ENCODE measurements at regions not wholly inside any gene's neighbourhood (a gene's known extent, or its start where the extent isn't known, plus 50 kb on each side); places are given as distances from the start of the nearest gene placed in this dataset.

DNA sequence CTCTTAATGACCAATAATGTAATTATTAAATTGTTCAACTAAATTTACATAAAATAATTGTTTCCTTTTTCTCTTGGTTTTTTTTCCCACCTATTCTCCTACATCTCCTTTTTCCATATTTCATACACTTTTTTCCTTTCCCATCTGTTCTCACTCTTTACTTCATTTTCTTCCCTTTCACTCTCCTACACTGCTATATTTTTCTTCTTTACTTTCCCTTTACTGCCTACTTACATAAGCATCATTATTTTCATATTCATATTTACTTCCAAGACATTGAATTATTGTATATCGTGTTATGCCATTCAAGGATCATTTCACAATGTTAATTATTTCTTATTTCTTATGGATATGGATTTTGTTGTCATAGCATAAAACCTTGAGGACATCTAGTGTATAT, 1275.6 kb downstream of the NSUN3 start:
- H3K9me2 ChIP-seq (ENCODE audit: insufficient read depth): no peaks in the 10 kb centered on the region
- no peaks in the 10 kb centered on the region for H4K20me1 ChIP-seq (ENCODE audit: insufficient read depth)
- no peak overlapping the region for H3K9ac ChIP-seq (ENCODE audit: low read length)
- no peaks in the 10 kb centered on the region for H3K79me2 ChIP-seq (ENCODE audit: insufficient read depth, low read length)
- RAD21 ChIA-PET (ENCODE audit: low non-redundant PET in 1 of 2, low total read pairs in 2 of 2, uncharacterized antibody in 2 of 2, unreplicated experiment in 2 of 2): no interaction called here
- CTCF ChIA-PET: no interaction called here
- H3K9me3 ChIP-seq (ENCODE audit: control insufficient read depth in 1 of 2, insufficient read depth in 1 of 2, low read depth in 1 of 2, low read length in 2 of 2): peaks cover 6 to 7% of the 10 kb centered on the region in 2 experiments; a peak in 3 of 4 replicates
- no peak overlapping the region for H3K4me3 ChIP-seq (replicated peaks in 1 of 2; ENCODE audit: low read depth in 1 of 2, low read length in 2 of 2)
- DNase-seq (ENCODE audit: low read depth, low spot score): no peak
- no peak overlapping the region for H3K27ac ChIP-seq (ENCODE audit: low read depth, low read length)
- ATAC-seq: no peak
- TF ChIP-seq JUND (IDR thresholded peaks at IDR 0.05) (no peak), ZBTB33 (IDR thresholded peaks at IDR 0.05; ENCODE audit: extremely low read depth, insufficient replicate concordance, low read length) (no peak), YY1 (IDR thresholded peaks at IDR 0.05; ENCODE audit: extremely low read depth, insufficient replicate concordance, low read depth, low read length) (no peak), ZNF274 (IDR thresholded peaks at IDR 0.05; ENCODE audit: low read depth, low read length) (no peak), REST (IDR thresholded peaks at IDR 0.05; ENCODE audit: low read depth) (no peak), CEBPB (IDR thresholded peaks at IDR 0.05; ENCODE audit: low read depth) (no peak), EZH2phosphoT487 (IDR thresholded peaks at IDR 0.05; ENCODE audit: borderline replicate concordance) (no peak), CBX3 (IDR thresholded peaks at IDR 0.05; ENCODE audit: low read depth) (no peak), FOSL1 (IDR thresholded peaks at IDR 0.05; ENCODE audit: low read depth) (no peak), SRF (IDR thresholded peaks at IDR 0.05; ENCODE audit: low read depth) (no peak), EGR1 (IDR thresholded peaks at IDR 0.05; ENCODE audit: low read depth) (no peak), RAD21 (IDR thresholded peaks at IDR 0.05; ENCODE audit: low read depth) (no peak), SIN3A (IDR thresholded peaks at IDR 0.05; ENCODE audit: low read depth) (no peak), POLR2A (IDR thresholded peaks at IDR 0.05; ENCODE audit: borderline replicate concordance, extremely low read depth, insufficient read depth, insufficient read length) (no peak)
- TF ChIP-seq, protein P1, sequence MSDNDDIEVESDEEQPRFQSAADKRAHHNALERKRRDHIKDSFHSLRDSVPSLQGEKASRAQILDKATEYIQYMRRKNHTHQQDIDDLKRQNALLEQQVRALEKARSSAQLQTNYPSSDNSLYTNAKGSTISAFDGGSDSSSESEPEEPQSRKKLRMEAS (IDR thresholded peaks at IDR 0.05): no peak
- no peaks in the 10 kb centered on the region for H3K27me3 ChIP-seq (ENCODE audit: insufficient read depth, low read length)
- no peaks in the 10 kb centered on the region for H3K36me3 ChIP-seq (ENCODE audit: control insufficient read depth in 1 of 2, insufficient read depth in 2 of 2, low read length in 2 of 2)
- no peak overlapping the region for H2AFZ ChIP-seq (ENCODE audit: low read depth, low read length, poor library complexity, severe bottlenecking)
- BruUV-seq (replicated peaks): no TSS peak
- intact Hi-C loops (cut with micrococcal nuclease): no loop called here
- no peaks in the 10 kb centered on the region for H3K4me1 ChIP-seq (ENCODE audit: control insufficient read depth in 1 of 2, insufficient read depth in 2 of 2, low read length in 2 of 2)
- POLR2A ChIA-PET: no interaction called here
- H3K4me2 ChIP-seq (ENCODE audit: low read length): no peak overlapping the region
